ENCODE measurements at regions not wholly inside any gene's neighbourhood (a gene's known extent, or its start where the extent isn't known, plus 50 kb on each side); places are given as distances from the start of the nearest gene placed in this dataset.

GRCh38 chr10:36251068-36251467 lies 609.0 kb upstream of the FZD8 start:
- no peaks in the 10 kb centered on the region for H3K9me3 ChIP-seq (ENCODE audit: control extremely low read depth in 1 of 5, control insufficient read depth in 4 of 5, insufficient read depth in 2 of 5, low read depth in 1 of 5, low read length in 4 of 5)
- POLR2A ChIA-PET, result no interaction called here
- CTCF ChIA-PET, result no interaction called here
- no peak overlapping the region for H3K27ac ChIP-seq (ENCODE audit: insufficient read depth in 1 of 2, low read depth in 1 of 2, low read length in 2 of 2, poor library complexity in 1 of 2, severe bottlenecking in 2 of 2)
- H3K36me3 ChIP-seq (ENCODE audit: control insufficient read depth in 4 of 4, insufficient read depth in 4 of 4, low read length in 3 of 4), result no peaks in the 10 kb centered on the region
- DNase-seq, result no peak
- H3K4me3 ChIP-seq (ENCODE audit: control insufficient read depth in 1 of 7, extremely low read depth in 1 of 7, insufficient read depth in 4 of 7, low read depth in 2 of 7, low read length in 6 of 7), result no peak overlapping the region
- WGBS (ENCODE audit: insufficient coverage), result 100% methylated on average over 3 of the region's 4 CpGs
- no peaks in the 10 kb centered on the region for H3K27me3 ChIP-seq (replicated peaks in 2 of 5; ENCODE audit: control insufficient read depth in 4 of 5, insufficient read depth in 5 of 5, low read length in 4 of 5)
- H3K4me1 ChIP-seq (ENCODE audit: control extremely low read depth in 1 of 4, control insufficient read depth in 4 of 4, insufficient read depth in 4 of 4, low read length in 3 of 4), result no peaks in the 10 kb centered on the region

- H3K27me3 ChIP-seq (replicated peaks in 2 of 5; ENCODE audit: control insufficient read depth in 4 of 5, insufficient read depth in 5 of 5, low read length in 4 of 5), result no peaks in the 10 kb centered on the region
- no peak overlapping the region for H3K27ac ChIP-seq (ENCODE audit: insufficient read depth in 1 of 2, low read depth in 1 of 2, low read length in 2 of 2, poor library complexity in 1 of 2, severe bottlenecking in 2 of 2)
- ChIA-PET POLR2A (no interaction called here), CTCF (no interaction called here)
- DNase-seq, result no peak
- no peaks in the 10 kb centered on the region for H3K9me3 ChIP-seq (ENCODE audit: control extremely low read depth in 1 of 5, control insufficient read depth in 4 of 5, insufficient read depth in 2 of 5, low read depth in 1 of 5, low read length in 4 of 5)
- H3K36me3 ChIP-seq (ENCODE audit: control insufficient read depth in 4 of 4, insufficient read depth in 4 of 4, low read length in 3 of 4), result no peaks in the 10 kb centered on the region
- WGBS (ENCODE audit: insufficient coverage), result 90% methylated on average over 4 of the region's 5 CpGs
- H3K4me3 ChIP-seq (ENCODE audit: control insufficient read depth in 1 of 7, extremely low read depth in 1 of 7, insufficient read depth in 4 of 7, low read depth in 2 of 7, low read length in 6 of 7), result no peak overlapping the region
- no peaks in the 10 kb centered on the region for H3K4me1 ChIP-seq (ENCODE audit: control extremely low read depth in 1 of 4, control insufficient read depth in 4 of 4, insufficient read depth in 4 of 4, low read length in 3 of 4)
Observed at GRCh38 chr10:36248304-36248981, 606.3 kb upstream of the FZD8 start.

GRCh38 chr10:36247478-36247877 lies 605.4 kb upstream of the FZD8 start:
- Histone ChIP-seq H3K27ac (ENCODE audit: insufficient read depth in 1 of 2, low read depth in 1 of 2, low read length in 2 of 2, poor library complexity in 1 of 2, severe bottlenecking in 2 of 2) (no peak overlapping the region), H3K27me3 (replicated peaks in 2 of 5; ENCODE audit: control insufficient read depth in 4 of 5, insufficient read depth in 5 of 5, low read length in 4 of 5) (no peaks in the 10 kb centered on the region), H3K4me1 (ENCODE audit: control extremely low read depth in 1 of 4, control insufficient read depth in 4 of 4, insufficient read depth in 4 of 4, low read length in 3 of 4) (no peaks in the 10 kb centered on the region), H3K9me3 (ENCODE audit: control extremely low read depth in 1 of 5, control insufficient read depth in 4 of 5, insufficient read depth in 2 of 5, low read depth in 1 of 5, low read length in 4 of 5) (no peaks in the 10 kb centered on the region), H3K4me3 (ENCODE audit: control insufficient read depth in 1 of 7, extremely low read depth in 1 of 7, insufficient read depth in 4 of 7, low read depth in 2 of 7, low read length in 6 of 7) (no peak overlapping the region), H3K36me3 (ENCODE audit: control insufficient read depth in 4 of 4, insufficient read depth in 4 of 4, low read length in 3 of 4) (no peaks in the 10 kb centered on the region)
- DNase-seq, result no peak
- POLR2A ChIA-PET, result no interaction called here
- no CpG with 5 or more reads among the region's 2 CpGs for WGBS (ENCODE audit: insufficient coverage)
- CTCF ChIA-PET, result no interaction called here

- WGBS (ENCODE audit: insufficient coverage), result no CpG with 5 or more reads among the region's 2 CpGs
- H3K4me1 ChIP-seq (ENCODE audit: control extremely low read depth in 1 of 4, control insufficient read depth in 4 of 4, insufficient read depth in 4 of 4, low read length in 3 of 4), result no peaks in the 10 kb centered on the region
- no peaks in the 10 kb centered on the region for H3K9me3 ChIP-seq (ENCODE audit: control extremely low read depth in 1 of 5, control insufficient read depth in 4 of 5, insufficient read depth in 2 of 5, low read depth in 1 of 5, low read length in 4 of 5)
- H3K27ac ChIP-seq (ENCODE audit: insufficient read depth in 1 of 2, low read depth in 1 of 2, low read length in 2 of 2, poor library complexity in 1 of 2, severe bottlenecking in 2 of 2), result no peak overlapping the region
- H3K36me3 ChIP-seq (ENCODE audit: control insufficient read depth in 4 of 4, insufficient read depth in 4 of 4, low read length in 3 of 4), result no peaks in the 10 kb centered on the region
- POLR2A ChIA-PET, result no interaction called here
- CTCF ChIA-PET, result no interaction called here
- DNase-seq, result no peak
- H3K4me3 ChIP-seq (ENCODE audit: control insufficient read depth in 1 of 7, extremely low read depth in 1 of 7, insufficient read depth in 4 of 7, low read depth in 2 of 7, low read length in 6 of 7), result no peak overlapping the region
- no peaks in the 10 kb centered on the region for H3K27me3 ChIP-seq (replicated peaks in 2 of 5; ENCODE audit: control insufficient read depth in 4 of 5, insufficient read depth in 5 of 5, low read length in 4 of 5)
Observed at GRCh38 chr10:36236931-36237330, 594.8 kb upstream of the FZD8 start.

- WGBS (ENCODE audit: insufficient coverage), result 100% methylated on average over 1 of the region's 1 CpG
- H3K27ac ChIP-seq (ENCODE audit: insufficient read depth in 1 of 2, low read depth in 1 of 2, low read length in 2 of 2, poor library complexity in 1 of 2, severe bottlenecking in 2 of 2), result no peak overlapping the region
- DNase-seq, result no peak
- no peak overlapping the region for H3K4me3 ChIP-seq (ENCODE audit: control insufficient read depth in 1 of 7, extremely low read depth in 1 of 7, insufficient read depth in 4 of 7, low read depth in 2 of 7, low read length in 6 of 7)
- no peaks in the 10 kb centered on the region for H3K36me3 ChIP-seq (ENCODE audit: control insufficient read depth in 4 of 4, insufficient read depth in 4 of 4, low read length in 3 of 4)
- CTCF ChIA-PET, result no interaction called here
- POLR2A ChIA-PET, result no interaction called here
- no peaks in the 10 kb centered on the region for H3K27me3 ChIP-seq (replicated peaks in 2 of 5; ENCODE audit: control insufficient read depth in 4 of 5, insufficient read depth in 5 of 5, low read length in 4 of 5)
- H3K9me3 ChIP-seq (ENCODE audit: control extremely low read depth in 1 of 5, control insufficient read depth in 4 of 5, insufficient read depth in 2 of 5, low read depth in 1 of 5, low read length in 4 of 5), result no peaks in the 10 kb centered on the region
- no peaks in the 10 kb centered on the region for H3K4me1 ChIP-seq (ENCODE audit: control extremely low read depth in 1 of 4, control insufficient read depth in 4 of 4, insufficient read depth in 4 of 4, low read length in 3 of 4)
Observed at GRCh38 chr10:36236341-36236740, 594.2 kb upstream of the FZD8 start.

- no peak for DNase-seq
- POLR2A ChIA-PET, result no interaction called here
- no peaks in the 10 kb centered on the region for H3K27me3 ChIP-seq (replicated peaks in 2 of 5; ENCODE audit: control insufficient read depth in 4 of 5, insufficient read depth in 5 of 5, low read length in 4 of 5)
- no peaks in the 10 kb centered on the region for H3K36me3 ChIP-seq (ENCODE audit: control insufficient read depth in 4 of 4, insufficient read depth in 4 of 4, low read length in 3 of 4)
- no peaks in the 10 kb centered on the region for H3K4me1 ChIP-seq (ENCODE audit: control extremely low read depth in 1 of 4, control insufficient read depth in 4 of 4, insufficient read depth in 4 of 4, low read length in 3 of 4)
- H3K4me3 ChIP-seq (ENCODE audit: control insufficient read depth in 1 of 7, extremely low read depth in 1 of 7, insufficient read depth in 4 of 7, low read depth in 2 of 7, low read length in 6 of 7), result no peak overlapping the region
- no peaks in the 10 kb centered on the region for H3K9me3 ChIP-seq (ENCODE audit: control extremely low read depth in 1 of 5, control insufficient read depth in 4 of 5, insufficient read depth in 2 of 5, low read depth in 1 of 5, low read length in 4 of 5)
- CTCF ChIA-PET, result no interaction called here
- WGBS (ENCODE audit: insufficient coverage), result no CpG with 5 or more reads among the region's 3 CpGs
- no peak overlapping the region for H3K27ac ChIP-seq (ENCODE audit: insufficient read depth in 1 of 2, low read depth in 1 of 2, low read length in 2 of 2, poor library complexity in 1 of 2, severe bottlenecking in 2 of 2)
Observed at GRCh38 chr10:36232935-36233334, 590.8 kb upstream of the FZD8 start.

GRCh38 chr10:36224431-36224985 lies 582.4 kb upstream of the FZD8 start:
- POLR2A ChIA-PET, result no interaction called here
- WGBS (ENCODE audit: insufficient coverage), result 91% methylated on average over 3 of the region's 4 CpGs
- CTCF ChIA-PET, result no interaction called here
- no peaks in the 10 kb centered on the region for H3K36me3 ChIP-seq (ENCODE audit: control insufficient read depth in 4 of 4, insufficient read depth in 4 of 4, low read length in 3 of 4)
- H3K27me3 ChIP-seq (replicated peaks in 2 of 5; ENCODE audit: control insufficient read depth in 4 of 5, insufficient read depth in 5 of 5, low read length in 4 of 5), result no peaks in the 10 kb centered on the region
- no peak for DNase-seq
- no peak overlapping the region for H3K4me3 ChIP-seq (ENCODE audit: control insufficient read depth in 1 of 7, extremely low read depth in 1 of 7, insufficient read depth in 4 of 7, low read depth in 2 of 7, low read length in 6 of 7)
- no peaks in the 10 kb centered on the region for H3K4me1 ChIP-seq (ENCODE audit: control extremely low read depth in 1 of 4, control insufficient read depth in 4 of 4, insufficient read depth in 4 of 4, low read length in 3 of 4)
- H3K9me3 ChIP-seq (ENCODE audit: control extremely low read depth in 1 of 5, control insufficient read depth in 4 of 5, insufficient read depth in 2 of 5, low read depth in 1 of 5, low read length in 4 of 5), result no peaks in the 10 kb centered on the region
- H3K27ac ChIP-seq (ENCODE audit: insufficient read depth in 1 of 2, low read depth in 1 of 2, low read length in 2 of 2, poor library complexity in 1 of 2, severe bottlenecking in 2 of 2), result no peak overlapping the region
